H1 (cell line): ENCODE measurements at regions not wholly inside any gene's neighbourhood (a gene's known extent, or its start where the extent isn't known, plus 50 kb on each side); places are given as distances from the start of the nearest gene placed in this dataset.

Experiments used
- CTCF ChIP-seq, 3 experiments: IDR thresholded peaks; 1 replicate in 2 of 3; 2 replicates in 1 of 3; pipeline versions ENCODE4 v1.5.1 to v1.6.1; 2011; ENCODE audit warnings: low read length in 3 of 3, mild to moderate bottlenecking in 3 of 3, inconsistent platforms in 2 of 3, low read depth in 1 of 3, moderate library complexity in 1 of 3; ENCODE audit not compliant: insufficient read depth in 1 of 3; ENCODE audit errors: control extremely low read depth in 1 of 3
- EGR1 ChIP-seq: IDR thresholded peaks from 2 replicates; pipeline ENCODE4 v1.6.1; 2011; ENCODE audit warnings: low read depth, low read length, borderline replicate concordance
- EZH2 ChIP-seq: fragments of 200-600 bp; sonication (generic); IDR thresholded peaks from 2 replicates; pipeline ENCODE4 v1.7.1; 2012; ENCODE audit warnings: low read depth, mild to moderate bottlenecking, moderate library complexity, low read length, inconsistent platforms; ENCODE audit not compliant: severe bottlenecking
- GTF2F1 ChIP-seq: IDR thresholded peaks from 2 replicates; pipeline ENCODE4 v1.6.1; 2012; ENCODE audit warnings: low read depth, low read length, improper control_type of control experiment, borderline replicate concordance
- POLR2A ChIP-seq, 2 experiments: IDR thresholded peaks; 1 replicate in 1 of 2; 2 replicates in 1 of 2; pipeline ENCODE4 v1.6.1; 2011; ENCODE audit warnings: low read depth in 2 of 2, low read length in 2 of 2, mild to moderate bottlenecking in 2 of 2; ENCODE audit errors: control extremely low read depth in 1 of 2
- POLR2AphosphoS5 ChIP-seq: IDR thresholded peaks from 2 replicates; pipeline ENCODE4 v1.6.1; 2011; ENCODE audit warnings: low read depth, low read length
- RFX5 ChIP-seq: IDR thresholded peaks from 2 replicates; pipeline ENCODE4 v1.6.1; 2011; ENCODE audit warnings: low read depth, low read length, improper control_type of control experiment, borderline replicate concordance
- RNF2 ChIP-seq: fragments of 200-900, 300-1000 bp; sonication (generic); IDR thresholded peaks from 2 replicates; pipeline ENCODE4 v1.7.1; 2016; ENCODE audit warnings: borderline replicate concordance, low read depth, mild to moderate bottlenecking, antibody characterized with exemption, low read length; ENCODE audit not compliant: poor library complexity, severe bottlenecking; ENCODE audit errors: missing control alignments
- TAF1 ChIP-seq: IDR thresholded peaks from 2 replicates; pipeline ENCODE4 v1.6.1; 2011; ENCODE audit warnings: mild to moderate bottlenecking, low read depth, low read length
- USF2 ChIP-seq: IDR thresholded peaks from 2 replicates; pipeline ENCODE4 v1.6.1; 2011; ENCODE audit warnings: low read length, improper control_type of control experiment
- ZNF274 ChIP-seq: IDR thresholded peaks from 2 replicates; pipeline ENCODE4 v1.7.0; 2012; ENCODE audit warnings: low read length, borderline replicate concordance; ENCODE audit errors: extremely low read depth

- TF ChIP-seq POLR2A (IDR thresholded peaks at IDR 0.05; ENCODE audit: control extremely low read depth in 1 of 2, low read depth in 2 of 2, low read length in 2 of 2) (no peak), GTF2F1 (no peak), ZNF274 (no peak), CTCF (IDR thresholded peaks at IDR 0.05; ENCODE audit: control extremely low read depth in 1 of 3, insufficient read depth in 1 of 3, low read depth in 1 of 3, low read length in 3 of 3) (no peak), TAF1 (no peak), EZH2 (no peak), RNF2 (no peak), USF2 (no peak), EGR1 (no peak), POLR2AphosphoS5 (no peak), RFX5 (no peak)
These were observed 253.4 kb downstream of the SLITRK6 start for GRCh38 chr13:85545771-85546170.
